GM21619 (cell line): ENCODE measurements at regions not wholly inside any gene's neighbourhood (a gene's known extent, or its start where the extent isn't known, plus 50 kb on each side); places are given as distances from the start of the nearest gene placed in this dataset.

ENCODE experiments used
- ATAC-seq: cut with Tn5 transposase; IDR thresholded peaks from one replicate; pipeline ENCODE4 v1.9.1; 2021; ENCODE audit not compliant: unreplicated experiment

DNA sequence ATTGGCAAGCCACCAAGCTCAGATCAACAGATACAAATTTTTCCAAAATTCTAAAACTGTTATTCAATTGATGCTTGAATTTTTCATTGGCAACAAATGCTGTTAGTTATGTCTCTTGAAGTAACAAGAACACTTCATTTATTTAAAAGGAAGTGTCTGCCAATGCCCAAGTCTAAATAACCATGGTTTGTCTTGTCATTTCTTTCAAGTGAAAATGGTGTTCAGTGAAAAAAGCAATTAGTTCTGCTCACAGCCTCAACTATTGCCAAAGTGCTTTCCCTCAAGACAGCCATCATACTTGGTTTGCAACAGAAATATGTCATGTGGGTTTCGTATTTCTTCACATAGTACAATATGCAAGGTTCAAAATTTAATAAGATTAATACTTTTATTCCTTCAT is 312.6 kb upstream of the LMCD1 start:
- ATAC-seq: no peak

DNA sequence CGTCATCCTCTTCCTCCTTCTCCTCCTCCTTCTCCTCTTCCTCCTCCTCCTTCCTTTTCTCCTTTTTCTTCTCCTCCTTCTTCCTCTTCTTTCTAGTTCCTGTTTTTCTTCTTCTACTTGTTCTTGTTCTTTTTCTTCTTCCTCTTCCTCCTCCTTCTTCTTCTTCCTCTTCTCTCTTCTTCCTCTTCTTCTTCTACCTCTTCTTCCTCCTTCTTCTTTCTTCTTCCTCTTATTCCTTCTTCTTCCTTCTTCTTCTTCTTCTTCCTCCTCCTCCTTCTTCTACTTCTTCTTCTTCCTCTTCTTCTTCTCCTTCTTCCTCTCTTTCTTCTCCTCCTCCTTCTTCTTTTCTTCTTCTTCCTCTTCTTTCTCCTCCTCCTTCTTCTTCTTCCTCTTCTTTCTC is 310.2 kb upstream of the LMCD1 start:
- ATAC-seq: no peak

DNA sequence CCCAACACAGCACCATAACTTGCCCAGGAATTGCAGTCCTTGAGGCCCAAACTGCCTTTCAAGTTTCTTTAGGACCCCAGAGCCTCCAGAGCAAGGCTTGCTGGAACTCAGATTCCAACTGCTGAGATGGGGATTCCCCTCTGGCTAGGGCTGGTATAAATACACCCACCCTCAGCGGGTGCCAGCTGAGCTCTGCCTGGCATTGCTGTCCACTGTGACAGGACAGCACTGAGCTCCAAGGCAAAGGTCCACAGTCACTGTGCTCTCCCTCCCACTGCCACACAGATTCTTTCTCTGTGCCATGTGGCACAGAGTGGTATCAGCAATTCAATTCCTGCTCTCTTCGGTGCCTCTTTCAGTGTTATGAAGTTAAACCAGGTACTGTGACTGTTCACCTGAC is 304.2 kb upstream of the LMCD1 start:
- ATAC-seq: no peak

DNA sequence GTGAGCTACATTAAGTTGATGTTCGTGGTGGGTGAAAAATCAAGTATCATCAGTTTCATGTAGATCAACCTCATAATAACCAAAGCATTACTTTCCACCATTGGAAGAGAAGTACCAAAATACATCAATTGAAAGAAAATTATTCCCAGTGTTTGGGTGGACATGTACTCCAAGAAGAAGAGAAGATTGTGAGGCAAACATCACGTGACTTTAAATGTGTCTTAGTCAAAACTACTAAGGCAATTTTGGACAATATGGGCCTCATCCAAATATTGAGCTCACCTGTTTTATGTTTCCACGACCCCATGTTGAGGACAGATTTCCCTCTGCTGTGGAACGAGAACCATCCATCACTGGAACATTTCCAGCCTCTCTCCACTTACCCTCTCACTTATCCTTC is 303.0 kb upstream of the LMCD1 start:
- ATAC-seq: no peak

DNA sequence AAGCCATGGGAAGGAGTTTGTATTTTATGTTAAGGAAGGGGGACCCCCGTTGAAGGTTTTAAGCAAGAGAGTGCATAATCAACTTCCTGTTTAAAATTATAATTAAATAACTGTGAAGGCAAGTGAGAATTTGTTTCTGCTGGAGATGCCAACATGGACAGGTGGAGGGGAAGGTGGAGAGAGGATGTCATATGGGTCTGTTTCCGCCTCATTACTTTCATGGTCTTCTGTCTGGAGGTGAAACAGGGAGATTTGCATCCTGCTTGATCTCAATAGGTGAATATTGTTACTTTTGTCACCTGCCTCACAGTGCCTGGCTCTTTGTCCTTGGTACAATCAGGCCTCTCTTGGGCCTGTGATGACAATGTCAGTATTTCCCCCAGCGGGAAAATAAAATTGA is 300.6 kb upstream of the LMCD1 start:
- no peak for ATAC-seq

DNA sequence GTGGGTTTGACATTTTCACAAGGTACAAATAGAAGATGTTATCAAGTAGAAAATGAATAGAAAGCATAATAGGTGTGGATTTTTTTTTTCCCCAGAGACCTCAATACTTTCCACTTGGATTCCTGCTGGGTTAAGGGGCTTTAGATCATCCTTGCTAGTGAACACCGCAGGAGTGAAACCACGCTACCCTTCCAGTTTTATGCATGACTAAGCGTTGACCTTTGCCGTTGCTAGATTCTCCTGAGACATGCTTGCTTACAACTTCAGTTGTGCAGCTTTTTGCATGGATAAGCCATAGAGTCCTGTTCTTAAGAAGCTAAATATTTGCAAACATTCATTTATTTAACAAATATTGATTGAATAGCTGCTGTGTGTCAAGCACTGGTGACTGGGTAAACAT is 299.7 kb upstream of the LMCD1 start:
- no peak for ATAC-seq

DNA sequence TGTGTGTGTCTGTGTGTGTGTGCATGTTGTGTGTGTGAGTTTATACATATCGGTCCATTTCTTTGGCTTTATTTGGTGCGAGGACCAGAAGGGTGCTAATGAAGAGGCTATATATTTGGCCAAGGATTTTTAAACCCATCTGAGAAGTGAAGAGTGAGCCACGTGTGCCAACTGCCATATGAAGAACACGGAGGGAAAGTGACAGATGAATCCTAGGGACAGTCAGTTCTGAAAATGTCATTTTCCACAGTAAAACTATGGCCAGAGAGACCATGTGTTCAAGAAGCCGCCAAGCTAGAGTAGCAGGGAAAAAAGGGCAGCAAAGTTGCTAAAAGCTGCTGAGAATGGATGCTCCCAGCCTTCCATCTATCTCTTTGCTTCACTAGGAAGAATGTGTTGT is 297.3 kb upstream of the LMCD1 start:
- no peak for ATAC-seq

DNA sequence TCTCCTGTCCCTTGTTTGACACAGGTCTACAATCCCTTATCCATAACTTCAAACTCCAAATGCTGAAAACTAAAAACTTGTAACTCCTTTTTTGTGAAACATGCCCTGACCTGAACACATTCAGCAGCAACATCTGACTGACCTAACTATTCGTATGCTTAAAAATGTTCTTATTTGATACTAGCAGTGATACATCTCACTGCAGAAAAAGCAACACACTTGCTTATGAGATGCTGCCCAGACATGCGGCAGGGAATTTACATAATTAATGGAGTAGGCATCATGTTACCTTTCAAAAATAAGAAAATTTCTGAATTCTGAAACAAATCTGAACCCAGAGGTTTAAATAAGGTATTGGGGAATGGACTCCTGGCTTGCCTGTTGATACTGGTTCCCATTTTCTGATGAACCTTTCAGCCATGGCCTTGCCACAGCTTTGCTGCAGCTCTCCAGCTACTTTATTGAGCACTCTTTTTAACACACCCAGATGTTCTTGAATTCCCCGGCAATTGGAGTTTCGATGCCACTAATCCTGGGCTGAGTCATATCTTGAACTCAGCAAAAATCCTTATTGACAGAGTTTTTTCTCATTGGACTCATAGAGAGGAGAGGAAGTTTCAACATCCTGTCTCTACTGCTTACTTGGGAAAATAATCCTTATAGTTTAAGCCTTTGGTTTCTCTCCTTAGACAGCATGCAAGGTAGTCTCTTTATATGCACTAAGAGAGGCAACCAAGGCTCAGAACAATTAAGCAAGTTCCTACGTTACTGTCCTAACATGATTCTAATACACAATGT is 296.6 kb upstream of the LMCD1 start:
- no peak for ATAC-seq

DNA sequence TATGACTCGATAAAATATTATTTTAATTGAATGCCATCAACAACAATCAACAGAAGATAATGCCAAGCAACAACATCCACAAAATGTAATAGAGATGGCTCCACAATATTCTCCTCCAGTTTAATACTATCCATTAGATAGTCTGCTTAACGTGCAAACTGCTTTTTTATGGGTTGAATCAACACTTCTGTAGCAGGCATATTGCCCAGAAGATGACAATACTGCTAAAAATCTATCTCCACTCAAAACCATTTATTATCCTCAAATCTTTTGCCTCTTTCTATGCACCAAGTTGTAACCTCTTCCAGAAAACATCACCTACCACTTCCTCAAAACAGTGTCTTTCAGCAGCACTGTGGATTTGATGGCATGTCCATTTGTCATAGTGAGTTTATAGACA is 295.7 kb upstream of the LMCD1 start:
- ATAC-seq: no peak

DNA sequence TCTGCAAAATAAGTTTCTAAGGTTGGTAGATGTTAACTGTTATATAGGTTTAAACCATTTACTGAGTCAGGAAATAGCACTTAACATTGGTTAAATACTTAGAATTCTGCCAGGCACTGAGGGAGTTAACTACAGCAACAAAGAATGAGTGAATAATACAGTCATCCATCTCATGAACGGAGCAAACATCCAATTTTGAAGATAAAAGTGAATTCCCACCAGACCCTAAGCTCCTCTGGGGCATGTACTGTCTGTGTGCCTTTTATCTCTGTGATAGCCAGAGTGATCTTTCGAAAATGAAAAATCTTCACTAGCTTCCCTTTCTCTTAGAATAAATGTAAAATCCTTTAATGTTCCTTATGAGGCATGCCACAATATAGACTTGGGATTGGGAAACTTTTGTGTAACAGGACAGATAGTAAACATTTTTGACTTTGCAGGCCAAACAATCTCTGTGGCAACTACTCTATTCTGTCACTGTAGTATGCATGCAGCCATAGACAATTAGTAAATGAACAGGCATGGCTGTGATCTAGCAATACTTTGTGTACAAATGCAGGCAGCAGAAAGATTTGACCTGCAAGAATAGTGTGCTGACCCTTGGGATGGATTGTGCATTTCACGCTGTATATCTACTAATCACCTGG is 294.5 kb upstream of the LMCD1 start:
- ATAC-seq: no peak

DNA sequence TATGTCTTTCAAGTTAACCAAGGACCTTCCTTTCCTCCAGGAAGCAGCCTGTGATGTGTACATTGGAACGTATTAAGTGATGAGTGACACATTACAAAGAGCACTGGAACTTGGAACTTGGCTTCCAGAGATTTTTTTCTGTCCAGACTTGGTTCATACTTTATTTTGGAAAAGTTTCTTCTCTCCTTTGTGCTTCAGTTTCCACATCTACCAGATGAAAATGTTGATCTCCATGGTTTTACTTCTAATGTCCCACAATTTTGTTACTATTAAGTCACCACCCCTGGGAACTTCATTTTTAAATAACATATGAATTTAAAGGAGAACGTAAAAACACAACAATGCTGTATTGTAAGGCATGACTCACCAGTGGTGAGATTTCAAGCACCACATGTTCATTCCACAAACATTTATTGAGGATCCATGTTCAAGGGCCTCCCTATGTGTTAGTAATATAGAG is 290.7 kb upstream of the LMCD1 start:
- no peak for ATAC-seq

DNA sequence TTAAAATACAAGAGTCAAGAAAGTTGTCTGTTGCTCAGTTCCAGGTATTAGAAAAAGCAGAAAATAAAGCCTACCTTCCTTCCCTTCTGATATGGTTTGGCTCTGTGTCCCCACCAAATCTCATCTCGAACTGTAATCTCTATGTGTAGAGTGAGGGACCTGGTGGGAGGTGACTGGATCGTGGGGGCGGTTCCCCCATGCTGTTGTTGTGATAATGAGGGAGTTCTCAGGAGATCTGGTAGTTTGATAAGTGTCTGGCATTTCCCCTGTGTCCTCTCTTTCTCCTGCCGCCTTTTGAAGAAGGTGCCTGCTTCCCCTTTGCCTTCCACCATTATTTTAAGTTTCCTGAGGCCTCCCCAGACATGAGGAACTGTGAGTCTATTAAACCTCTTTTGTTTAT is 288.8 kb upstream of the LMCD1 start:
- no peak for ATAC-seq

DNA sequence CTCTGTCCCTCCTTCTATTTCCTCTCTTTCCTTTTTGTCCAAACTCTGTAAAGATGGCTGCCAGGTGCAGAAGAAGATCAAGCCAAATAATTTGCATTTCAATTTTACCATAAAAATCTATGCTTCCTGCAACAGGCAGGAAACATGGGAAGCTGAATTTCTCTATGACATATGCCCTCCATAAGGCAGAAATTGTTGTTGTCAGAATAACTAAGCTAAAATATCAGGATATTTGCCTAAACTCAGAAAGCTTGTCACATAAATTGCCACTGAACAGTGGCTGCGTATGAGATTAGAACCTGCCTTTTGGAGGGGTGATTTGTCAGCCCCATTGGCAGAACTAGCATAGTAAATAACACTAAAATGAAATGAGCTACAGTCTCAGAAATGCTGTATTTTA is 288.3 kb upstream of the LMCD1 start:
- ATAC-seq: no peak

DNA sequence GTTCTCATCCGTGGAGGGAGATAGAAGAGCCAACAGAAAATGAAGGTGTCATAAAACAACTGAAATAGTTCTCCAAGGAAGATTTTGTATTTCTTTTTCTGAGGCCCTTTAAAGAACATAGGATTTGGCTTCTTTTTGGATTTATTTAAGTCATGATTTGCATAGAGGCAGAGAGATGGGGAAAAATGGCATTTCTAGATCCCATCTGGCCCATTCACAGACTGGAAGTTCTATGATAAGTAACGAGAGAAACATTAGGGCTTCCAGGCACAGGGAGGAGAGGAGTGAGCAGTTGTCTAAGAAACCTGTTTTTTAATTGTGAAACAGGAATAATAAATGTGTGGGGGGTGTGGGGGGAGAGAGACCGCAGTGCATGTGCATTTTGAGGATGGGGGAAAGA is 285.8 kb upstream of the LMCD1 start:
- ATAC-seq: no peak

DNA sequence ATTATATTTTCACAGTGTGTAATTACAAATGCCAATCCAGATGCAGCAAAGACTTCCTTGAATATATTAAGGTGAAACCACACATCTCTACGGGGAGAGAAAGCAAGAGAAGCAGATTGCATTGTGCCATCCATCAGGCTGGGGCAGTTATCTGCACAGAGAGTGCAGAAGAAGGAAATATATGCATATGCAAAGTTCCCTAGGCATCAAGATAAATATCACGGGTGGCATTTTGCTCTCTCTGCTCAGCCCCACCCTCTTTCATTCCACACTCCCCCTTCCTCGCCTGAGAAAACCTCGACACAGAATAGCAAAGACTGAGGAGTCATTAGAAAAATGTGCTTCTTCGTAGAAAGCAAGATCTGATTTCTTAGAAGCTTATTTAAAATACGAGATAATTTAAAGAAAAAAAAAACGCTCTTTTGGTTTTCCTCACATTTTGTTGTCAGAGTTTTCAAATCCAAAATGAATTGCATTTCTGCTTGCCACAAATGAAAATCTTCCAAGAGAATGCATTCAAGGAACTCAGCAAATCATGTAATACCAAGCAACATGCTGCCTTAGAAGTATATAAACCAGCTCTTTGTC is 283.2 kb upstream of the LMCD1 start:
- no peak for ATAC-seq

DNA sequence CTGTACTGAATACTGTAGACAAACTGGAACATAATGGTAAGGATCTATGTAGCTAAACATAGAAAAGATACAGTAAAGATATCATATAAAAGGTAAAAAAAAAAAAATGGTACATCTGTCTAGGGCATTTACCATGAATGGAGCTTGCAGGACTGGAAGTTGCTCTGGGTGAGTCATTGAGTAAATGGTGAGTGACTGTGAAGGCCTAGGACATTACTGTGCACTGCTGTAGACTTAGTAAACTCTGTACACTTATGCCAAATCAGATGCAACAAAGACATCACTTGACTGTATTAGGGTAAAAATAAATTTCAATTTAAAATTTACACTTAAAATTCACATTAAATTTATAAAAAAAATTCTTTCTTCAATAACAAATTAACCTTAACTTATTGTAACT is 281.3 kb upstream of the LMCD1 start:
- ATAC-seq: no peak

DNA sequence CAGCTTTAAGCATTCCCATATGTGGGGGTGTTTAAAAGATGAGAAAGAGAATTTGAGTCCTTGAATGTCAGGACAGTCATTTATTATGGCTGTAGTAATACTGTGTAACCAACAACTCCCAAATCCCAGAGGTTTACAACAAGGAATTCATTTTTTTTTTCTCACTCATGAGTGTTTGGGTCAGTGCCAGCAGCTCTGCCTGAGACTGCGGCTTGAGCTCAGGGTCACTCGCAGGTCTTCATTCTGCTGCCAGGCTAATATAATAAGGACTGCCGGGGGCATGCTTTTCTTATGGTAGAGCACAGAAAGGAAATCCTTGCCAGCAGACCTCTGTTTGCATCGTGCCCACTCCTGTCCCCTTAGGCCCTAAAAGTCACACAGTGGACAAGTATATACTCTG is 277.9 kb upstream of the LMCD1 start:
- ATAC-seq: no peak

DNA sequence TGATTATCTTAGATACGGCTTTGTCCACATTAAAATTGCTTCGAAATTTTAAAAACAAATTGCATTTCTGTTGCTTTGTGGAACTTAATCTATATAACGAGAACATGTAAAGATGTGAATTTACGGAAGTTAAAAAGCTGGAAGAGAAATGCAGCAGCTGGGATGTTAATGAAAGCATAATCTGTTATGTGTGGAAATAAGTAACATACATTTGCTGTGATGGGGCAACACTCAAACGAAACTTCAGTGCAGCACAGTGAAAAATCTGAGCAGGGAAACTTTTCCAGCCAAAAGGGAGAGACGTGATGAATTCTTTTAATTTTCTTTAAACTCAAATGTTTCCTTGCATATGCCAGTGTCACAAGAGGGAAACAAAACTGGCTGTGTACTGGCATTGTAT is 276.7 kb upstream of the LMCD1 start:
- no peak for ATAC-seq

DNA sequence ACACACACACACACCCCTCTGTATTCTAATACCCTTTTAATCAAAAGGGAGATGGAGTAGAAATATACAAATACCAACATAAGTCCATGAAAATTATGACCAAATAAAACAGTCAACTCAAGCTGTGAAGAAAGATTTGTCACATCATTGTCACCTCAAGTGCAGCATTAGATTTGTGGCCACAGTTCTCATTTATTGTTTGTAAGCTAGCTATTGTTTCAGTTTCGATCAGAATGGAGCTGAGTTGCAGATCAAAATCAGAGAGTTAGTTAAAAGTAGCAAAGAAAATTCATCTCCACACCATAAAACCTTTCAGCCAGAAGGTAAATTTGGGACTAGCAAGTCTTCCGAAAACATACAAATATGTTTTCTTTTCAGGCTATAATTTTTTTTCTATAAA is 267.7 kb upstream of the LMCD1 start:
- no peak for ATAC-seq

DNA sequence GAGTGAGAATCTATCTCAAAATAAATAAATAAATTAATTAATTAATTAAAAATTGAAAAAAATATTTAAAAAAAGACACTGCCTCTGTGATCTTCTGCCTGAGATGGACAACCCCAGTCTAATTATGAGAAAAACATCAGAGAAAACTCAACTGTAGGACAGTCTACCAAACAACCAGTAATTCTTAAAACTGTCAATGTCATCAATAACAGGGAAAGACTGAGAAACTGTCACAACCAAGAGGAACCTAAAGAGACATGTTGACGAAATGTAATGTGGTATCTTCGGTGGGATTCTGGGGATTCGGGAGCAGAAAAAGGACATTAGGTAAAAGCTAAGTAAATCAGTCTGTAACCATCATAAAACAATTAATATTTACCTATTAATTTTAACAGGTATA is 265.4 kb upstream of the LMCD1 start:
- no peak for ATAC-seq

DNA sequence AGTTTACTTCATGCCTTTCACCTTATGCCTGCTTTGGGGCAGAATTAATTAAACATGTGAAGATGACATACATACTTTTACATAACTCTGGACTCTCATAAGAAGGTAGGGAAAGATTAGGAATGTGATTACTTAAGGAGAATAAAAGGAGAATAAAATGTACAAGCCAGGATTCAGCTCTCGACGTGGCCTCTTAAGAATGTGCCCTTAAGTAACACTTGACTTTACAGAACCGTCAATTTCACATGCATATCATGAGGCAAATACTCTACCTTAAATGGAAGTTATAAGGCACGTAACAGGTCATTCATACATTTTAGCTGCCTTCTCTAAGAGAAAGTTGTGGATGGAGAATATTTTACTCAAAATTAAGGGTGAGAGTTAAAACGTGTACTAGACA is 263.7 kb upstream of the LMCD1 start:
- ATAC-seq: no peak

DNA sequence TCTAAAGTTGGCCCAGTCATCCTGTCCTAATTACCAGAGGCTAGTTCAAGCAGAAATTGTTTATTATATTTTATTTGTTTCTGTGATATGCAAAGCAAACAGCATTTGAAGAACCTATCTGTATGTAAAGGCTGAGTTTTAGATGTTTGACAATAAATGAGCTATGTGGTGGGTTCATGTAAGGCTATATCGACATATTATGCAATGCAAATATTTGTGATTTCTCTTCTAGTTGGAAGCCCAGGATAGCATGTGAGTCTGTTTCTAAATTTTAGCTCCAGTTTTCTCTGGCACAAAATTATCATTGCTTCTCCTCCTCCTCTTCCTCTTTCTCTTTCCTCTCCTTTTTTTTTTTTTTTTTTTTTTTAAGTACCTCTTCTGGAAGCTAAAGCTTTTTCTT is 263.2 kb upstream of the LMCD1 start:
- no peak for ATAC-seq
